ENCODE measurements at regions not wholly inside any gene's neighbourhood (a gene's known extent, or its start where the extent isn't known, plus 50 kb on each side); places are given as distances from the start of the nearest gene placed in this dataset.

DNA sequence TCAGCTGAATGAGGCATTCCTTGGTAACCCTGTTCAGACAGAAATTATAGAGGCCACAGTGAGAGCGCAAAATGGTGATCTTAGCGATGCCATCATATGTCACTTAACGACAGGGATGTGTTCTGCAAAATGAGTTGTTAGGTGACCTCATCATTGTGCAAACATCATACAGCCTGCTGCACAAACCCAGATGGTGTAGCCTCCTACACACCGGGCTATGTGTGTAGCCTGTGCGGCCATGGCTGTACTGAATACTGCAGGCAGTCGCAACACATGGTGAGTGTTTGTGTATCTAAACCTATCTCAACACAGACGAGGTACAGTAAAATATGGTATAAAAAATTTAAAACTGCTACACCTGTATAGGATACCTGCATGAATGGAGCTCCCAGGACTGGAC, 234.1 kb upstream of the PMEPA1 start:
- no peak for DNase-seq (ENCODE audit: low spot score)

- no peak for DNase-seq (ENCODE audit: low spot score)
Measured at GRCh38 chr20:57943291-57943690, 233.5 kb upstream of the PMEPA1 start.

GRCh38 chr20:57941604-57942381, 232.0 kb upstream of the PMEPA1 start:
- DNase-seq (ENCODE audit: low spot score), result no peak

DNA sequence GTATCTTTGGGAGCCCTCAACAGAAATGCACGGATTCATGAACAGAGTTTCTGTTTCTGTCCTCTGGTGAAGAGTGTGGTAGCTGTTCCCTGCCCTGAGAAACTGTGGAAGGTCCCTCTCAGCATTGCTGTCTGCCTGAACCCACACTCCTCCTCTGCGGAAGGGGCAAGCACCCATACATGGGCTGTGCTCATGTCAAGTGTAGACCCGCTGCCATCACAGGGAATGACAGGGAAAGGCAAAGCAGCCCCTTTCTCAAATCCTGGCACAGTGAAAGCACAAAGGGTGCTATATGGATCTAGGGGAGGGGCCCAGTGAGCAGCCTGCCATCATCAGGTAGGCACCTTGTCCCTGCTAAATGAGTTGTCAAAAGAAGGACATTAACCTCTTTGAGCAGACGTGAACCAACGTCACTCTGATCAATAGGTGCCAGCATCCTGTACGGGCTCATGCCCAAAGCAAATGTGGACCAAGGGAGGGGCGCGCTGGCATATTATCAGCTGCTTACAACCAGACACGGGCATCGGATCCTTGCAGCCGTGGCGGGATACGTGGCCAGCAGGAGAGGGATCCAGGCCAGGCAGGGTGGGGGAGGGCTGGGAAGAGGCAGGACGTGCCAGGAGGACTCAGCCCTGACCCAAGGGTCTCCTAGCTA, 231.2 kb upstream of the PMEPA1 start:
- DNase-seq (ENCODE audit: low spot score), result no peak

GRCh38 chr20:57940376-57940775, 230.6 kb upstream of the PMEPA1 start:
- no peak for DNase-seq (ENCODE audit: low spot score)

DNA sequence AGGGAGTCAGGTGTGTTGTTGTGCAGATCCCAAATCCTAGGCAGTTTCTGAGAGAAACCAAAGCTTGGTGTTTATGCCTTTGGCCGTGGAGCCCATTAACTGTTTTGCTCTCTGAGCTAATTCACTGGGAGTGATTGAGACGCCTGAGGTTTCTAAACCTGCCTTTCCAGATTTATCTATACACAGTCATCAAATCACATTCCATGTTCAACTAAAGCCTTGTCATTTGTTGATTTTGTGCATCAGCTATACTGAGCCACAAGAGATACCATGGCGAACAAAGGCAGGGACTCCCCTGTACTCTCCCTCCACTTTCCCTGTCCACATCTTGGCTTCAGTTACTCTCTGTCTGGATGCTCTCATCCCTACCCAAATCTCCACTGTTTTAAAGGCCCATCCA, 229.7 kb upstream of the PMEPA1 start:
- no peak for DNase-seq (ENCODE audit: low spot score)

DNA sequence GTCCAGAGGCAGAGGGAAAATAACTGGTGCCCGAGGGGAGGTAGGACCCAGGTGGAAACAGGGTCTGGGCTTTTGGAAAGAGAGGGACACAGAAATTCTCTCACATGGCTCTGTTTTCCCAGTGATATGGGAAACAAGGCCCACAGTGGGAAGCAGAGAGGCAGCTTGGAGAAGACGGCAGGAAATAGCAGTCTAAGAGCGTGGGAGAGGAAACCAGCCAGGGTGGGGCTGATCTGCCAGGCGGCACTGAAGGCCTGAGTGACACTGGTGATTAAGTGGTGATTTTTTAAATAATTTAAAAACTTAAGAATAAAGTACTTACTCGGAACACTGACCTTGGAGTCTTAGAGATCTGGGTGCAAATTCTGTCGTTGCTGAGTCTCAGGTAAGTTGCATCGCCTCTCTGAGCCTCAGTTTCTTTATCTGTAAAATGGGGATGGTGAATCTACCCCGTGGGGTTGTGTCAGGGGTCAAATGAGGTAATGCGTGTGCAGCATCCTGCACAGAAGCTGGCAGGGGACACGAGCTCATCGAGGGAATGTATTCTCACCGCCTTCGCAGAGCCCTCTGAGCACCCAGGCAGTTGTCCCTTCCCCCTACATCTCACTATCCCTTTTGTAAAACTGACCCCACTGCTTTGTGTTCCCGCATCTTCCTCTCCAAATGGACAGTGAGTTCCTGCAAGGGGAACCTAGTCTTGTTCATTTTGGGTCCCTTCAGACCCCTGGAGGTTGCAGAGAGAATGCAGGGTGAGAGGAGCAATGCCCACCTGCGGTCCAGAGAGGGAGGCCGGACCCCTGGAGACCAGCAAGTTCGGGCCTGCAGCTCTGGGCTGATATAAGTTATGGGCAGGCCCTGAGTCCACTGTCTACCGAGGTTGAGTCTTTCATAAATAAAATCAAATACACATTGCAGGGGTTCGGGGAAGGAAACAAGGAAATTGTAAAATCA, 228.6 kb upstream of the PMEPA1 start:
- peak; percentile 78 for DNase-seq (ENCODE audit: low spot score)

GRCh38 chr20:57936636-57937385, 227.0 kb upstream of the PMEPA1 start:
- no peak for DNase-seq (ENCODE audit: low spot score)

- DNase-seq (ENCODE audit: low spot score), result no peak
Measured at GRCh38 chr20:57934913-57935312, 225.1 kb upstream of the PMEPA1 start.

- DNase-seq (ENCODE audit: low spot score), result no peak
Measured at GRCh38 chr20:57934007-57934805, 224.4 kb upstream of the PMEPA1 start.

DNA sequence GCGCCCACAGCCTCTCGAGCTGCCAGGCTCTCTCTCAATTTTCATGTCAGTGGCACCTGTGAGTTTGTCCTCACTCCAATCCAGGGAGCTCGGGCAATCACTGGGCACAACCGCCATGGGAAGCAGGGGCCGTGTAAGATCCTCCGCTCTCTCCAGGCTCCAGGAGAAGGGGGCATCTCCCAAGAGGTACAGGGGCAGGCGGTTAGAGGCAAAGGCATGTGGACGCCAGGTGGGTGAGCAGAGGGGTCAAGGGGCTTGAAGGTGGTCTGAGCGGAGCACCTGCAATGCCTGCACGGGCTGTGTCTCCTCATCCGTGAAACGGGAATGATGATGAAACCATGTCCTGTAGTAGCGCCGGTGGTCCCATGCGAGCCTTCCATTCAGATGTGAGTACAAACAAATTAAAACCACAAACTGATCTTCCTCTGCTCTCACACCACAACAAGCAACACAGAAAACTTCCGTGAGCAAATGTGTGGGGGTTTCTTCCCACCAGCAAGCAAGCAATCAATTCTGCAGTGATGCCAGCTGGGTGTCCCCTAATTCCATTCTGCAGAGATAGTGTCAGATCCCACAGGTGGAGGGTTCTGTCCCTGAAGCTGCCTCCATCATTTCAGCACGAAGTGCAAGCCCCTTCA, 222.5 kb upstream of the PMEPA1 start:
- no peak for DNase-seq (ENCODE audit: low spot score)

DNA sequence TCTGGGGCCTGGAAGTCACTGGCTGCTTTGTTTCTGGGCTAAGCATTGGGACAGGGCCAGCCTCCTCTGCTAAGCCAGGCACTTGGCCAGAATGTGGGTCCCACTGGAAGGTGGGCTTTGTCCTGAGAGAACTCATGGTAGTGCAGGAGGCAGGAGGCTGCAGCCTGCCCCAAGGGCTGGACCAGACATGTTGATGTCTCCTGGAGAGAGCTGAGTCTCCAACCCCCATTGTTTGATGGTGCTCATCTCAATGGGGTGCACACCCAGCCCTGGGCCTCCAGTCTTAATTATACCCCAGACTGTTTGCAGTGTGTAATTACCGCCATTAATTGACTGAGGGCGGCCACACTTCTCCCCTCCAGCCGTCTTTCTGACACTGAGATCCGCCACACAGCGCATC, 220.5 kb upstream of the PMEPA1 start:
- no peak for DNase-seq (ENCODE audit: low spot score)

GRCh38 chr20:57928181-57928967, 218.6 kb upstream of the PMEPA1 start:
- DNase-seq (ENCODE audit: low spot score), result peak; percentile 81

GRCh38 chr20:57927376-57927775, 217.6 kb upstream of the PMEPA1 start:
- DNase-seq (ENCODE audit: low spot score), result no peak

DNA sequence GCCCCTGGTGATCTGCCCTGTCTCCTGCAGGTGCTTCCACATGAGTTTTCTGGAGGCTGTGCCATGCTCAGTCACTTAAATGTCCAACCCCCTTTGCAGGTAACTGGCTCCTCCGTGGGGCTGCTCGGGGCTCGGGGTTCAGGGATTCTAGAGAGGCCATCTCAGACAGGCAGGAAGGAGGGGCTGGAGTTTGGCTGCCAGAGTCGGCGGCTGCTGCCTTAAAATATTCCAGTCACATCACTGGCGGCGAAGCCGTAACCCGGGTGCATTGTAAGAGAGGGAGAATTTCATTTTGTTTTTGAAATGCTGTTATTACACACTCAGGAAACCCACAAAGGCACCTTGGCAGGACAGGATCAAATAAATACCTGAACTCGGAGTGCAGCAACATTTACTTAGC, 212.9 kb upstream of the PMEPA1 start:
- no peak for DNase-seq (ENCODE audit: low spot score)

DNA sequence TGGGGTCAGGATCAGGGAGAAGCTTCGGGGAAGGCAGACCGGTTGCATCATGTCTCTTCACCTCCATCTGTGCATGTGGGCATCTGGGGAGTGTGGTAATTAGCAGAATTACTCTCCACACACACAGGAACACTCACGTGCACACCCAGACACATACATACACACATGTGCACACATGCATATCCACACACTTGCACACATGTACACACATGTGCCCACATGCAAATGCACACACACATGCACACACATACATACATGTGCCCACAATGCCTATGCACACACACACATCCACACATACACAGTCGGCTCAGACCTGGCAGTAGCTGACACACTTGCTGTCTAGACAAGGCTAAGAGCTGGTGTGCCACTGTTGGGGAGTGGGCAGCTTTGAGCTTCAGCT, 212.3 kb upstream of the PMEPA1 start:
- DNase-seq (ENCODE audit: low spot score), result no peak

GRCh38 chr20:57921676-57922075, 211.9 kb upstream of the PMEPA1 start:
- DNase-seq (ENCODE audit: low spot score), result no peak

DNA sequence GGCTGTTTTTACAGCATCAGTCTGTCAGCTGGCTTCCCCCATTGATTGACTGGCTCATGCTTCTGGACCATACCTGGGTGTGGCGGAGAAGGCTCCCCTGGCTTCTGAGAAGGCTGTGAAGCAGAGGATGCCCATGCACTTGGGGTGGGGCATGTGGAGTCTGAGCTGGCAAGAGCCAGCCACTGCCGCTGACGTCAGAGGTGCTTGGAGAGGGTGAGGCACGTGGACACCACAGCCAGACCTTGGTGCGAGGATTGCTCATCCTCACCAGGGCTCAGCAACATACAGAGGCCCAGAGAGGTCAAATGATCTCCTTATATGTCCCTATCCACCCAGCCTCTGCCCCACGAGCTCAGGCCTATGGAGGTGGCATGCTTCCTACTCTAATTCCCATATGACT, 211.2 kb upstream of the PMEPA1 start:
- DNase-seq (ENCODE audit: low spot score), result no peak

DNA sequence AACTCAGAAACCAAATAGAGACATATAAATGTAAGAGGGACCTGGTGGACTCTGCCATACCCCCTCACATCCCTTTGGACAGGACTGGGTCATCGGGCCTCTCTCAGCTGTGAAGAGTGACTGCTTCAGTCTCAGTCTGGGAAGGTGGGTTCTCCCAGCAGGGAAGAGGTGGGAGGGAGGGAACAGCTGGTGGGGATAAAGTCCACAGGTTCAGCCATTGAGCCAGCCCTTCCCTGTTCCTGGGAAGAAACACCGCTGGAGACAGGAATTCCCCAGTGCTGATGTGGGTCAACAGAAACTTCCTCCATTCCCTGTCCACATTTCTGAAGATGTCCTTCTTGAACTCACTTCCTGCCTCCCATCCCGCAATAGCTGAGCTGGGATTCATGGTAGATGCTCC, 209.2 kb upstream of the PMEPA1 start:
- no peak for DNase-seq (ENCODE audit: low spot score)

- DNase-seq (ENCODE audit: low spot score), result no peak
Measured at GRCh38 chr20:57918551-57918950, 208.7 kb upstream of the PMEPA1 start.
